Peyer's patch (tissue), 4 donors: ENCODE measurements at regions not wholly inside any gene's neighbourhood (a gene's known extent, or its start where the extent isn't known, plus 50 kb on each side); places are given as distances from the start of the nearest gene placed in this dataset.

Experiments
- CTCF ChIP-seq, 6 experiments: fragments of 450-650 bp in 4 of 6; fragments of 200-600 bp in 2 of 6; sonication (generic) in 1 of 6; IDR thresholded peaks; one replicate each; pipeline ENCODE4 v1.5.1; 2017 to 2019; ENCODE audit warnings: antibody characterized with exemption in 6 of 6, mild to moderate bottlenecking in 3 of 6, moderate library complexity in 1 of 6
- POLR2A ChIP-seq, 2 donors: fragments of 450-650 bp; IDR thresholded peaks; one replicate each; pipeline ENCODE4 v1.5.1; 2017; ENCODE audit warnings: antibody characterized with exemption in 2 of 2, mild to moderate bottlenecking in 2 of 2, moderate library complexity in 2 of 2

- TF ChIP-seq CTCF (IDR thresholded peaks at IDR 0.05) (no peak), POLR2A (IDR thresholded peaks at IDR 0.05) (no peak)
Observed at GRCh38 chr10:128811511-128811910, 655.5 kb upstream of the MGMT start.
